Mesendoderm (in vitro differentiated cells): ENCODE measurements at regions not wholly inside any gene's neighbourhood (a gene's known extent, or its start where the extent isn't known, plus 50 kb on each side); places are given as distances from the start of the nearest gene placed in this dataset.
A peak's percentile ranks its signal among the peaks of the same experiment; 100 is the strongest.

Experiments
- DNase-seq: peaks from one replicate; pipeline ENCODE4 v3.0.0; 2013
- H2AK5ac ChIP-seq: 2 replicates; pipeline ENCODE4 v1.6.1; 2013; ENCODE audit warnings: low read length, inconsistent platforms
- H2BK120ac ChIP-seq: 2 replicates; pipeline ENCODE4 v1.6.1; 2013; ENCODE audit warnings: low read depth, mild to moderate bottlenecking, low read length, moderate library complexity, mixed read lengths
- H2BK15ac ChIP-seq: replicated peaks from 2 replicates; pipeline ENCODE4 v1.6.1; 2013; ENCODE audit warnings: low read depth, mild to moderate bottlenecking, moderate library complexity
- H2BK5ac ChIP-seq: 2 replicates; pipeline ENCODE4 v1.6.1; 2013; ENCODE audit warnings: low read length, inconsistent platforms
- H3K18ac ChIP-seq: 2 replicates; pipeline ENCODE4 v1.6.1; 2013; ENCODE audit warnings: mild to moderate bottlenecking, low read length, mixed read lengths
- H3K23ac ChIP-seq: one replicate; pipeline ENCODE4 v1.6.1; 2013; ENCODE audit warnings: low read length
- H3K27ac ChIP-seq: 2 replicates; pipeline ENCODE4 v1.5.1; 2013; ENCODE audit warnings: low read depth, mild to moderate bottlenecking, inconsistent platforms, low read length, moderate library complexity
- H3K27me3 ChIP-seq: 2 replicates; pipeline ENCODE4 v1.6.1; 2013; ENCODE audit warnings: low read length, control low read depth, mild to moderate bottlenecking, inconsistent platforms; ENCODE audit not compliant: insufficient read depth, poor library complexity
- H3K36me3 ChIP-seq: 2 replicates; pipeline ENCODE4 v1.6.1; 2013; ENCODE audit warnings: low read length, inconsistent platforms; ENCODE audit not compliant: control insufficient read depth, insufficient read depth
- H3K4ac ChIP-seq: one replicate; pipeline ENCODE4 v1.6.1; 2013; ENCODE audit warnings: low read depth, mild to moderate bottlenecking, low read length, moderate library complexity
- H3K4me1 ChIP-seq: 2 replicates; pipeline ENCODE4 v1.6.1; 2013; ENCODE audit warnings: low read depth, low read length, inconsistent platforms; ENCODE audit not compliant: control insufficient read depth
- H3K4me2 ChIP-seq: 2 replicates; pipeline ENCODE4 v1.6.1; 2013; ENCODE audit warnings: low read length
- H3K4me3 ChIP-seq: 2 replicates; pipeline ENCODE4 v1.5.1; 2013; ENCODE audit warnings: mild to moderate bottlenecking, low read length
- H3K56ac ChIP-seq: one replicate; pipeline ENCODE4 v1.6.1; 2013; ENCODE audit warnings: low read length
- H3K79me1 ChIP-seq: 2 replicates; pipeline ENCODE4 v1.6.1; 2013; ENCODE audit warnings: low read length, inconsistent platforms
- H3K79me2 ChIP-seq: 2 replicates; pipeline ENCODE4 v1.6.1; 2013; ENCODE audit warnings: mild to moderate bottlenecking, low read length; ENCODE audit not compliant: control insufficient read depth, insufficient read depth
- H3K9ac ChIP-seq: 2 replicates; pipeline ENCODE4 v1.6.1; 2013; ENCODE audit warnings: low read length, inconsistent platforms
- H4K5ac ChIP-seq: one replicate; pipeline ENCODE4 v1.6.1; 2013; ENCODE audit warnings: low read length
- H4K8ac ChIP-seq: one replicate; pipeline ENCODE4 v1.6.1; 2013; ENCODE audit warnings: low read depth, mild to moderate bottlenecking, control low read depth, low read length, moderate library complexity
- WGBS: extraction: QIAGEN DNeasy Blood & Tissue Kit; methylation state at CpG from one replicate; pipeline ENCODE4 v1.1.7; 2013; ENCODE audit warnings: low lambda C conversion rate, missing lambda C conversion rate; ENCODE audit not compliant: insufficient coverage; ENCODE audit errors: extremely low coverage; 5-methylcytosine and 5-hydroxymethylcytosine counted together

DNA sequence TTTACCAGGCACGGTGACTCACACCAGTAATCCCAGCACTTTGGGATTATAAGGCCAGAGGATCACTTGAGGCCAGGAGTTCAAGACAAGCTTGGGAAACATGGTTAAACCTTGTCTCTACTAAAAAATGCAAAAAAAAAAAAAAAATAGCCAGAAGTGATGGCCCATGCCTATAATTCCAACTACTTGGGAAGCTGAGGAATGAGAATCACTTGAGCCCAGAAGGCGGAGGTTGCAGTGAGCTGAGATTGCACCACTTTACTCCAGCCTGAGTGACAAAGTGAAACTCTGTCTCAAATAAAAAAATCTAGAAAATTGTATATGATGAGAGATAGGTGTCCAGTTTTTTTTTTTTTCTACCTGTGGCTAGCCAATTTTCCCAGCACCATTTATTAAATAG is 578.2 kb downstream of the ANKRD7 start:
- no CpG with 5 or more reads among the region's 2 CpGs for WGBS
- H2BK15ac ChIP-seq: no peak overlapping the region

DNA sequence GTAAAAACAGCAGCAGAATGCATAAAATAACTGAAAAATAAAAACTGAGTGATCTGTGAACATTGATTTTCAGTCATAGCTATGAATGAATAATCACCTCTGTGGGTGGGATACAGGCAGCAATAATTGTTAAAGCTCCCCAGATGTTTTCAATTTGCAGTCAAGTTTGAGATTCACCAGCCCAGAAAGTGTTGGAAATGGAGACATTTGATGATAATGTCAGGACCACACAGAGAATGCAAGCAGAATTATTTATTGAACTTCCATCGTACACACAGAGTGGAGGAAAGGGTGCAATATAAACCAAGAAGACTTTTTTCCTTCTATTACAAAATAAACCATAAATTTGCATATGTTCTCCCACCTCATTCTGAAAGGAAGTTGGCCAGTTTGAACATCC is 601.7 kb downstream of the ANKRD7 start:
- no CpG with 5 or more reads among the region's 1 CpG for WGBS
- H2BK5ac ChIP-seq: no peak overlapping the region
- H4K5ac ChIP-seq: no peak overlapping the region
- no peak overlapping the region for H3K9ac ChIP-seq
- no peak overlapping the region for H2BK120ac ChIP-seq
- H3K18ac ChIP-seq: no peak overlapping the region
- no peak overlapping the region for H3K23ac ChIP-seq
- no peak overlapping the region for H3K4me2 ChIP-seq
- H3K56ac ChIP-seq: no peak overlapping the region
- H2BK15ac ChIP-seq: no peak overlapping the region
- H3K27me3 ChIP-seq: no peaks in the 10 kb centered on the region
- H3K4ac ChIP-seq: no peak overlapping the region
- DNase-seq: no peak
- no peak overlapping the region for H2AK5ac ChIP-seq
- no peaks in the 10 kb centered on the region for H3K79me1 ChIP-seq
- no peak overlapping the region for H3K4me3 ChIP-seq
- no peaks in the 10 kb centered on the region for H3K4me1 ChIP-seq
- H4K8ac ChIP-seq: no peak overlapping the region
- no peaks in the 10 kb centered on the region for H3K79me2 ChIP-seq
- no peaks in the 10 kb centered on the region for H3K36me3 ChIP-seq
- H3K27ac ChIP-seq: no peak overlapping the region

More for the DNA sequence above, 578.2 kb downstream of the ANKRD7 start:
- no peak for DNase-seq
- Histone ChIP-seq H2AK5ac (no peak overlapping the region), H3K79me2 (no peaks in the 10 kb centered on the region), H3K36me3 (no peaks in the 10 kb centered on the region), H2BK5ac (no peak overlapping the region), H4K5ac (no peak overlapping the region), H3K4me1 (no peaks in the 10 kb centered on the region), H3K4ac (no peak overlapping the region), H3K79me1 (no peaks in the 10 kb centered on the region), H3K56ac (no peak overlapping the region), H2BK120ac (no peak overlapping the region), H3K18ac (no peak overlapping the region), H3K23ac (no peak overlapping the region), H3K9ac (no peak overlapping the region), H3K27me3 (no peaks in the 10 kb centered on the region), H3K4me3 (no peak overlapping the region), H3K27ac (no peak overlapping the region), H4K8ac (no peak overlapping the region), H3K4me2 (no peak overlapping the region)

DNA sequence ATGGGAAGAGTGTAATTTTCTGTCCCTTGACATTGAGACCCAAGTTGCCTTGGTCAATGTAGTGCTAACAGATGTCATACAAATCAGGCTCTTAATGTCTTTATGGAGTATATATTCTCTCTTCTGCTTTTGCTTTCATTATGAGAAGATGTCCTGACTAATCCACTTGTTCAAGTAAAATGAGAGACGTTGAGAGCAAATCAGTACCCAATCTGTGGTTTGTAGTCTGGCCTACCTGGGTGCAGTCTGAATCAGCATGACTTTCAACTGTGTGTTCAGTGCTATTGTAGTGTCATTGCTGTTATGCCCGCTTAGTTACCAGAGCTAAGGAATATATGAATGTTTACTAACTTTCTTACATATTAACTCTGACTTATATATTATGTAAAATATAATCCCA is 612.4 kb downstream of the ANKRD7 start:
- Histone ChIP-seq H2BK15ac (no peak overlapping the region), H3K27me3 (no peaks in the 10 kb centered on the region), H3K9ac (no peak overlapping the region), H2BK120ac (no peak overlapping the region), H3K23ac (no peak overlapping the region), H3K4me1 (no peaks in the 10 kb centered on the region), H3K4ac (no peak overlapping the region), H3K79me2 (no peaks in the 10 kb centered on the region), H3K4me2 (no peak overlapping the region), H3K79me1 (no peaks in the 10 kb centered on the region), H3K56ac (no peak overlapping the region), H2BK5ac (no peak overlapping the region), H3K27ac (no peak overlapping the region), H2AK5ac (no peak overlapping the region), H3K36me3 (no peaks in the 10 kb centered on the region), H3K4me3 (no peak overlapping the region), H4K8ac (no peak overlapping the region), H3K18ac (no peak overlapping the region), H4K5ac (no peak overlapping the region)
- no CpG with 5 or more reads among the region's 2 CpGs for WGBS
- no peak for DNase-seq

DNA sequence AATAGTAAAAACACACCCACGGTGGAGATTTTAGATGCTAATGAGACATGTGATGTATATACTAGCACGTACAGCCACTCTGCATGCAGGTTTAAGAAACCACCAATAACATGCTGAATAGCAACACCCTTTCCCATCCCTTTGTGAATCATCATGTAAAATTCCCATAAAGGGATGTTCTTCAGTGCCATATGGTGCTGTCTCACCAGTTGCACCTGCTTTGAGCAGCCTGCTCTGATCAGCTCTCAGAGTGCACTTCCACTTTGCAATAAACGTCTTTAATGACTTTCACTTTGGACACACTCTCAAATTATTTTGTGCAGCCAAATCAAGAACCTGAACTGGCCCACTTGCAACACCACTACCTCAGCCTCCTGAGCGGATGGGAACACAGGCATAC is 615.0 kb downstream of the ANKRD7 start:
- H3K23ac ChIP-seq: no peak overlapping the region
- no peak overlapping the region for H4K8ac ChIP-seq
- no peaks in the 10 kb centered on the region for H3K4me1 ChIP-seq
- H2BK5ac ChIP-seq: no peak overlapping the region
- H2BK120ac ChIP-seq: peak overlapping the region; percentile 12
- no peak overlapping the region for H3K27ac ChIP-seq
- no peak overlapping the region for H3K56ac ChIP-seq
- WGBS: no CpG with 5 or more reads among the region's 4 CpGs
- no peak overlapping the region for H3K4me3 ChIP-seq
- H3K79me1 ChIP-seq: no peaks in the 10 kb centered on the region
- no peaks in the 10 kb centered on the region for H3K27me3 ChIP-seq
- no peak overlapping the region for H3K4me2 ChIP-seq
- no peaks in the 10 kb centered on the region for H3K36me3 ChIP-seq
- no peaks in the 10 kb centered on the region for H3K79me2 ChIP-seq
- no peak overlapping the region for H2AK5ac ChIP-seq
- H2BK15ac ChIP-seq: no peak overlapping the region
- no peak overlapping the region for H3K4ac ChIP-seq
- H4K5ac ChIP-seq: no peak overlapping the region
- H3K18ac ChIP-seq: no peak overlapping the region
- no peak for DNase-seq
- H3K9ac ChIP-seq: no peak overlapping the region

DNA sequence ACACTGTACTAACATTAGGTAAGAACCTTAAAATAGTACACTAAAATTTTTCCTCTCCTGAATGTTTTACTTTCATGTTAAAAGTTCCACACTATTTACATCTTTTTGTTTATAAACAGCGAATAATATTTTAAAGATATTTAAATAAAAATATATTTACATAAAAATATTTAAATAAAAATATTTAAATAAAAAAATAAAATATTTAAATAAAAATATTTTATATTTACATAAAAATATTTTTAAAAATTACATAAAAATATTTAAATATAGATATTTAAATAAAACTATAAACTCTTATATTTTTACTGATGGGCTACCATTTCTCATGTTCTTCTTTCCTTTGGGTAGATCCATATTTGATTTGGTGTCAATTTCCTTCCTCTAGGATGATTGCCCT is 619.0 kb downstream of the ANKRD7 start:
- Histone ChIP-seq H3K36me3 (no peaks in the 10 kb centered on the region), H3K4me1 (no peaks in the 10 kb centered on the region), H3K9ac (no peak overlapping the region), H3K23ac (no peak overlapping the region), H3K4ac (no peak overlapping the region), H2BK5ac (no peak overlapping the region), H3K27me3 (peaks cover 2% of the 10 kb centered on the region), H4K5ac (no peak overlapping the region), H3K4me3 (no peak overlapping the region), H2BK15ac (no peak overlapping the region), H3K27ac (no peak overlapping the region), H3K4me2 (no peak overlapping the region), H3K56ac (no peak overlapping the region), H4K8ac (no peak overlapping the region), H3K79me1 (no peaks in the 10 kb centered on the region), H3K18ac (no peak overlapping the region), H2AK5ac (no peak overlapping the region), H2BK120ac (no peak overlapping the region), H3K79me2 (no peaks in the 10 kb centered on the region)
- DNase-seq: no peak
- no CpG with 5 or more reads among the region's 1 CpG for WGBS

DNA sequence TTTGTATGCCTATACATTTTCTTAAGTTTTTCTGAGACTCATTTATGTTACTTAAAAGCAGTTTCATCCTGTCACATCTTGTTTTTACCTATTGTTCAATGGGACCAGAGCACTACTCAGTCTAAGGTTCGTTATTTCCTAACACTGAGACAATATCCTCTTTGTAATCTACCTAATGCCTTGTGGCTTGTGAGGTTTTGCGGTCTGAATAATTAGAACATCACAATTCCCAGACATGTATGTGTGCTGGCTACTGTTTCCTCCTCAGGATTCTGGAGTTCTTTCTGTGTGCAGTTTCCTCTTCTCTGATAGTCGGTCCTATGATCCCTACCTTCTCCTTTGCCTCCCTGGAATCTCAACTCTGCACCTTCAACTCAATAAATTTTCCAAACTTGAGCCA is 620.2 kb downstream of the ANKRD7 start:
- Histone ChIP-seq H2BK120ac (no peak overlapping the region), H3K4ac (no peak overlapping the region), H3K27me3 (peaks cover 2% of the 10 kb centered on the region), H3K4me3 (no peak overlapping the region), H3K23ac (no peak overlapping the region), H3K79me2 (no peaks in the 10 kb centered on the region), H3K79me1 (no peaks in the 10 kb centered on the region), H4K5ac (no peak overlapping the region), H3K9ac (no peak overlapping the region), H2BK5ac (no peak overlapping the region), H3K36me3 (no peaks in the 10 kb centered on the region), H3K4me1 (no peaks in the 10 kb centered on the region), H3K4me2 (no peak overlapping the region), H2AK5ac (no peak overlapping the region), H4K8ac (no peak overlapping the region), H3K18ac (no peak overlapping the region), H3K56ac (no peak overlapping the region), H3K27ac (no peak overlapping the region), H2BK15ac (no peak overlapping the region)
- DNase-seq: no peak
- no CpG with 5 or more reads among the region's 3 CpGs for whole genome bisulfite sequencing
